GM18907 (cell line): ENCODE measurements at regions not wholly inside any gene's neighbourhood (a gene's known extent, or its start where the extent isn't known, plus 50 kb on each side); places are given as distances from the start of the nearest gene placed in this dataset.
"Not testable (repeated sequence)": the region's sequence is repeated elsewhere in the genome, so short reads cannot be mapped to it uniquely, and the experiment has no call there.

Source experiments
- ATAC-seq: cut with Tn5 transposase; IDR thresholded peaks from one replicate; pipeline ENCODE4 v1.9.1; 2021; ENCODE audit warnings: mild to moderate bottlenecking, moderate library complexity; ENCODE audit not compliant: unreplicated experiment

DNA sequence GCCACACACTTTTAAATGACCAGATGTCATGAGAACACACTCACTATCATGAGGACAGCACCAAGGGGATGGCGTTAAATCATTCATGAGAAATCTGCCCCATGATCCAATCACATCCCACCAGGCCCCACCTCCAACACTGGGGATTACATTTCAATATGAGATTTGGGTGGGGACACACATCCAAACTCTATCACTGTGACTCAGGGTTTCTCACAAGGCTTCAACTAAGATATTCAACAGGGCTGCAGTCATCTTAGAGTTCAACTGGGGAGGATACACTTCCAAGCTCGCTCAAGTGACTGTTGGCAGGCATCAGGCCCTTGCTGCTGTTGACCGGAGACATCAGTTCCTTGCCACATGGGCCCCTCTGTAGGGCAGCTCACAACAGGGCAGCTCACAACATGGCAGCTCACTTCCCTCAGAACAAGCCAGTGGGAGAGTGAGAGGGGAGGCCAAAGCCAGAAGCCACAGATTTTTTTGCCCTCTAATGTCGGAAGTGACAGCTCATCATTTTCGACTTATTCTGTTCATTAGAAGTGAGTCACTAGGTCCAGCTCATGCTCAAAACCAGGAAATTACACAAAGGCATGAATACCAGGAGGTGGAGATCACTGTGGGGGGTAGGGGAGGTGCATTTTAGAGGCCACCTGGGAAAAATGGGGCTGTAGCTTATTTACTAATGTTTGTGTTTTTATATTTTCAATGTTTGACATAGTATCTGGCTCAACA is 50.8 kb upstream of the PTHLH start:
- ATAC-seq, result no peak

DNA sequence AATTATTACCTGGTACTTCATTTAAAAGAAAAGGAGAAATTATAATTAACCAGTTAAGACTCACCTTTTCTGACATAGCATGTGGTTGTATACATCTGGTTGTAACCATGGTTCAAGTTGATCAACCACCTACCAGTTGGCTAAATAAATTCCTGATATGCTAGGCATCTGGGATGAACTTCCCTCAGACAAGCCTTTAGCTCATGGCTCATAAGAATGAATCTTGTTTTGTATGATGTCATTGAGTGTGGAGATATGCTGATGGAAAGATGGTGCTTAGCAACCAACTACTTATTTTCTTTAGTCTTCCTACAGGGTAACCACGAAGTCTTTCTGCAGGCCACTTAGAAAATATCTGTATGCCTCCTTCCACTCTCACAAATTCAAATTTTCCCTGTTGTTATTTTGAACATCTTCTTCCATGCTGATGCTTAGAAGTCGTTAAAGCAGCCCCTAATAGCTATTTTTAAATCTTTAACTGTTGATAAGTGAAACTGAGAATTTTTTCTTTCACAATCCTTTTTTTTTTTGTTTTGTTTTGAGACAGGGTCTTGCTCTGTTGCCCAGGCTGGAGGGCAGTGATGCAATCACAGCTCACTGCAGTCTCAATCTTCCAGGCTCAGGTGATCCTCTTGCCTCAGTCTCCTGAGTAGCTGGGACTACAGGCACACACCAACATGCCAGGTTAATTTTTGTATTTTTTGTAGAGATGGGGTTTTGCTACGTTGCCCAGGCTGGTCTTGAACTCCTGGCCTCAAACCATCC is 51.9 kb upstream of the PTHLH start:
- no peak for ATAC-seq

DNA sequence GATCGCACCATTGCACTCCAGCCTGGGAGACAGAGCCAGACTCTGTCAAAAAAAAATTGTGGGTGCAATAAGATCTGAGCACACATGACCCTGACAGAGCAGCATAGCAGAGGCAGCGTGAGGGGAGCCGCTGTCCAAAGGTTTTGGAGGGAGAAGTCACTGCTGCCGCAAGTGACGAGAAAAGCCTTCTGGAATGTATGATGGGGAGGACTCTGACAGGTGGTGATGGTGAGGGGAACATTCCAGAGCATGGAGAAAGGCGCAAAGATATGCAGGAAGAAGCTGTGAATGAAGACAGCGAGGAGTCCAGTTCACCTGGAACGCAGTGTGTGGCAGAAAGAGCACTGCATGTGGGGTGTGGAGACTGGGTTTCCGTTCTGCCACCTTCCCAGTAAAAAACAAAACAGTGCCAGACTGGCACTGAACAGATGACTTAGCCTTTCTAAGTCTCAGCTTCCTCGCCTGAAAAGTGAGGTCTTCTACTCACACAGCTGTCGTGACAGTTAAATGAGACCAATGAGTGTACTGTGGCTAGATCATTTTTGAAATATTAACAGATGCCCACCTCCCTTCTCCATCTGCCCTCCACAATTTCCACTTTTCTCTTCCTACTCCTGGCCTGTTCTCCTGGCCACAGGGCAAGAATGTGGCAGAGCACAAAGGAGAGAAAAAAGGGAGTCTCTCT is 53.4 kb upstream of the PTHLH start:
- ATAC-seq, result no peak

- no peak for ATAC-seq
Observed at GRCh38 chr12:28026701-28027100, 54.2 kb upstream of the PTHLH start.

DNA sequence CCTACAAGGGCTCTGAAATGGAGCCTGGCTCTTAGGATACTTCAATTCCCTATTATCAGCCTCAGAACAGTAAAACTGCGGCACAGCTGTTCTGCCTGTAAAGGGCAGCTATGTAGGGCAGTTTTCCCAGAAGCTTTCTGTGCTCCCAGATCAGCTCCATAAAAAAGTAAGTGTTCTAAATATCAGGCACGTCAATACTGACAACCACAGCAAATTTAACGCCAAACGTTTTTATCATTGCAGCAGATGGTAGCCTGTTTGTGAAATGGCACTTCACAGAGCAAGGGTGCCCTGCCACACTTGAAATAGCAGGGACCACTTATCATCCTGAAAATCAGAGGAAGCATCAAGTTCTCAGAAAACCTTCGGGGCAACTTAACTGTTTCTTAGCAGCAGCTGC is 54.8 kb upstream of the PTHLH start:
- ATAC-seq, result no peak

- ATAC-seq, result no peak
Observed at GRCh38 chr12:28027947-28028724, 55.6 kb upstream of the PTHLH start.

- ATAC-seq, result no peak
Observed at GRCh38 chr12:28032811-28033537, 60.4 kb upstream of the PTHLH start.

- ATAC-seq, result no peak
Observed at GRCh38 chr12:28033538-28033915, 61.0 kb upstream of the PTHLH start.

DNA sequence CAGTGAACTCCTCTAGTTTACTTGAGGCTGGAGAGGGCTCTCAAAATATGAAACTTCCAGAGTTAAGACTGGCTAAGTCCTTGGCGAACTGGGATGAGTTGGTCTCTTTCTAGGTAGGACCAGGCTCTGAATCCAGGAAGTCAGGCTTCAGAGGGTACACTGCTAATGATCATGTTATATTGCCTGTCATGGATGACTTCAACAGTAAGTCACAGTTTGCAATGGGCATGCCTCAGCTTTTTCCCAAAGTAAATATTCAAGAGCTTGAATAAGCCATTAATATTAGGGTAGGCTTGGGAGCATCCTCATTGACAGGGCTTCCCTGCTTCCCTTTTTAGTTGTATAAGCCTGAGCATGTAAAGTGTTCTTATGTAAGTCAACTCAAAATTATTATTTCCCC is 61.7 kb upstream of the PTHLH start:
- ATAC-seq, result no peak

DNA sequence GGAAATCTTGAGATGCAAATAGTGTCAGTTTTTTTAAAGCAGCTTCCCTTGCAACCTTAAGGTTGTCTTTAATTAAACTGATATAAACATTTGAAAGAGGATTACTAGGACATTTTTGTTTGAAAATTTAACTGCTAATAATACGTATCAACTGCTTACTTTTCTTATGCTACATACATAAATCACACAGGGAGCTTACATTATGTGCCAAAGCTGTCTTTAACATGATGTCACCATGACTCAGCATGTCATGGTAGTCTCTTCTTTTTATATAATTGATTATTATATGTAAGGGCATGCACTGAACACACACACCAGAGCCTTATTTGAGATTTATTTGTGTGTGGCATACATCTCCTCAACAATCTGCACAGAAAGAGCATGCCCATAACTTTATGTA is 63.0 kb upstream of the PTHLH start:
- ATAC-seq, result no peak

- no peak for ATAC-seq
Observed at GRCh38 chr12:28036940-28037339, 64.4 kb upstream of the PTHLH start.

- no peak for ATAC-seq
Observed at GRCh38 chr12:28040246-28040645, 67.7 kb upstream of the PTHLH start.

DNA sequence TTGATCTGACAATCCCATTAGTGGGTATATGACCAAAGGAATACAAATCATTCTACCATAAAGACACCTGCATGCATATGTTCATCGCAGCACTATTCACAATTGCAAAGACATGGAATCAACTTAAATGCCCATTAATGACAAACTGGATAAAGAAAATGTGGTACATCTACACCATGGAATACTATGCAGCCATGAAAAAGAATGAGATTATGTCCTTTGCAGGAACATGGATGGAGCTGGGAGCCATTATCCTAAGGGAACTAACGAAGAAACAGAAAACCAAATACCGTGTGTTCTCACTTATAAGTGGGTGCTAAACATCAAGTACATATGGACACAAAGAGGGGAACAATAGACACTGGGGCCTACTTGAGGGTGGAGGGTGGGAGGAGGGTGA is 74.1 kb upstream of the PTHLH start:
- ATAC-seq, result not testable (repeated sequence)

DNA sequence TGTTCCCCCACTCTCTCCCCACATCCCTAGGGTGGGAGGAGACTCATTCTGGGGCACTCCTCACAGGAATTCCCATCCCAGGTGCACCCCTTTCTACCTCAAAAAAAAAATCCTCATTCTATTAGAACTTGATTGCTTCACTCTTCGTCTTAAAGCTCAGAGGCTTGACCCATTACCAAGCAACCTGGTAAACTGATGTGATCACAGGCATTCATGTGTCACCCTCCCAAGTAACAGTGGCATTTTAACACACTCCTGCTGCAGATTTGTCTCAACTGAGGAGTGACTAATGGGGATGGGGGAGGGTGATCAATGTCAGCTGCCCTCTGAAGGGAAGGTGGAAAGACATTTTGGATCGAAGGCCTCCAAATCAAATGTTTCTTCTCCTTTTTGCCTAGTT is 78.1 kb upstream of the PTHLH start:
- no peak for ATAC-seq

GRCh38 chr12:28051516-28052354 is 79.2 kb upstream of the PTHLH start:
- ATAC-seq, result no peak

GRCh38 chr12:28053564-28053963 is 81.0 kb upstream of the PTHLH start:
- no peak for ATAC-seq

- ATAC-seq, result no peak
Observed at GRCh38 chr12:28054583-28054982, 82.0 kb upstream of the PTHLH start.

DNA sequence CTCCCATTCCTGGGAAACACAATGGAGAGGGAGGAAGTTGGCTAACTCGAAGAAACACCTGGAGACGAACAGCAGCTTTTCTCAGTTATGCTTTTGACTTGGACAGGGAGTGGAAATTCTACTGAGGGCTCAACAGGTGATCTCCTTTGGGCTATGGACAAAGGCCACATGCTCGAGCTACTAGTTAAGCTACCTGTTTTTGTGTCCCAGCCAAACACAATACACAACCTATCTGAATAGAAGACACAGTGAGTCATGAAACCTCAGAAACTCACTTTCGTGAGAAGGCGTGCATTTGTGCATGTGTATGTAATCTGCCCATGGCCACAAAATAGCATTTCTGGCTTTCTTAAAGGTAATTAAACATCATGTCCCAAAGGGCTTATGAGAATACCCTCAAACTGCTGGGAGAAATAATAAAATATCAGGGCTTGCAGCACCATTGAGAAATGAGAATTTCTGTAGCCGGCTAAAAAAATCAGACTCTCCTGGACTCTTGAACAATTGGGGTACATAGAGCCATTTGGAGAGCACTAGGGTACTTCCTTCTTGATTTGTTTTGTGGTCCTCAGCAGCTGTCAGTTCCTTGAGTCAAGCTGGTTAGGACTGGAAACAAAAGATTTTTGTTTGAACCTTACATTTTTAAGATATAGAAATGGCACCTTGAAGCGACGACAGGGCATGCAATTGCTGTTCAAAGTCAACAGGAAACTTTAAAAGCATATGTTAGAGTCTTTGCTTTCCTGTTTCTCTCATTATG is 85.5 kb upstream of the PTHLH start:
- no peak for ATAC-seq

DNA sequence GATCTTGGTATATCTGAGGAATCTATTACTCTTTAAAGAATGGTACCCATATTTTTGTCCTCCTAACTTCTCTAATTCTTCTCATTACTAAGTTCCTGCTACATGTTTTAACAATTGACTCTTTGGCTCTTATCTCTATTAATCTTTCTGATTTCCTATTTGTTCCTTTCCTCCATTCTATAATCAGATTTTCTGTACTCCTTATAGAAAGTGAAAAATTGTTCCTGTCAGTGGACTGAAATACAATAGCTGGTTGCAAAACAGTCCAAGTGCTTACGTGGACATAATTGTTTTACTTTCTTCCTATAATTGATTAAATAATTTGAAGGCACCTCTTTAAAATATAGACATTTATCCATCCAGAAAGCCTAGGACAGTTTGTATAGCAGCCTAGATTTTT is 86.7 kb upstream of the PTHLH start:
- no peak for ATAC-seq
